ENCODE measurements at regions not wholly inside any gene's neighbourhood (a gene's known extent, or its start where the extent isn't known, plus 50 kb on each side); places are given as distances from the start of the nearest gene placed in this dataset.

- Histone ChIP-seq H4K20me1 (ENCODE audit: low read depth) (no peaks in the 10 kb centered on the region), H2AFZ (replicated peaks) (no peak overlapping the region), H3F3A (ENCODE audit: low read depth) (no peaks in the 10 kb centered on the region), H3K79me2 (ENCODE audit: low read depth) (no peaks in the 10 kb centered on the region), H3K9me3 (ENCODE audit: low read depth) (no peaks in the 10 kb centered on the region), H3K36me3 (no peaks in the 10 kb centered on the region), H3K4me1 (no peaks in the 10 kb centered on the region), H3K9ac (no peak overlapping the region), H3K27me3 (no peaks in the 10 kb centered on the region), H3K27ac (no peak overlapping the region), H3K4me2 (no peak overlapping the region), H3K4me3 (no peak overlapping the region)
- peaks cover 3% of the 10 kb centered on the region for H3K4me1 Mint-ChIP-seq
- no peak for TF ChIP-seq EZH2 (IDR thresholded peaks at IDR 0.05)
- TF ChIP-seq EZH2phosphoT487 (IDR thresholded peaks at IDR 0.05), result no peak
- TF ChIP-seq, protein P1, sequence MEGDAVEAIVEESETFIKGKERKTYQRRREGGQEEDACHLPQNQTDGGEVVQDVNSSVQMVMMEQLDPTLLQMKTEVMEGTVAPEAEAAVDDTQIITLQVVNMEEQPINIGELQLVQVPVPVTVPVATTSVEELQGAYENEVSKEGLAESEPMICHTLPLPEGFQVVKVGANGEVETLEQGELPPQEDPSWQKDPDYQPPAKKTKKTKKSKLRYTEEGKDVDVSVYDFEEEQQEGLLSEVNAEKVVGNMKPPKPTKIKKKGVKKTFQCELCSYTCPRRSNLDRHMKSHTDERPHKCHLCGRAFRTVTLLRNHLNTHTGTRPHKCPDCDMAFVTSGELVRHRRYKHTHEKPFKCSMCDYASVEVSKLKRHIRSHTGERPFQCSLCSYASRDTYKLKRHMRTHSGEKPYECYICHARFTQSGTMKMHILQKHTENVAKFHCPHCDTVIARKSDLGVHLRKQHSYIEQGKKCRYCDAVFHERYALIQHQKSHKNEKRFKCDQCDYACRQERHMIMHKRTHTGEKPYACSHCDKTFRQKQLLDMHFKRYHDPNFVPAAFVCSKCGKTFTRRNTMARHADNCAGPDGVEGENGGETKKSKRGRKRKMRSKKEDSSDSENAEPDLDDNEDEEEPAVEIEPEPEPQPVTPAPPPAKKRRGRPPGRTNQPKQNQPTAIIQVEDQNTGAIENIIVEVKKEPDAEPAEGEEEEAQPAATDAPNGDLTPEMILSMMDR (IDR thresholded peaks at IDR 0.05), result no peak
- no peak overlapping the region for H3K4me3 Mint-ChIP-seq
- H3K36me3 Mint-ChIP-seq, result no peaks in the 10 kb centered on the region
- no peaks in the 10 kb centered on the region for H3K9me3 Mint-ChIP-seq
- peaks cover 2% of the 10 kb centered on the region for H3K27me3 Mint-ChIP-seq (ENCODE audit: insufficient read depth, low read depth)
- no peak for DNase-seq (ENCODE audit: low spot score)
- no peak overlapping the region for H3K27ac Mint-ChIP-seq
Observed at GRCh38 chr13:109877809-109878208, 91.4 kb upstream of the IRS2 start.

DNA sequence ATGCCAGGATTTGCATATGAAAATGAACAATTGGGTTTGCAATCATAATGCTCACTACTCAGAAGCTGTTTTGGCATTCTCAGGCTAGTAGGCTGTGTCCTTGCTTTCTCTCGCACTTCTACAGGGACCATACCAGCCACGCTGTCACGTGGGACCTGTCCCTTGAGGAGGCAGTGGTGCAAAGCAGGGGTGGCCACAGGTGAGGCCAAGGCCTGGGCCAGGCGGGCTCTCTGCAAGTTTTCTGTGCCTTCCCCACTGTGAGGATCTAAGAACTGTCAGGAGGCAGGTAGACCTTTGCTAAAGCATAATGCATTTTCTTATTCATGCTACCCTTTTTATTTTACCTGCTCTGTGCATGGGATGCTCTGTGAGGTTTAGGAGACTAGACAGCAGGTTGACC is 89.4 kb upstream of the IRS2 start:
- no peak overlapping the region for H3K4me3 ChIP-seq
- H3K79me2 ChIP-seq (ENCODE audit: low read depth), result no peaks in the 10 kb centered on the region
- TF ChIP-seq, protein P1 (IDR thresholded peaks at IDR 0.05), result no peak
- TF ChIP-seq EZH2 (IDR thresholded peaks at IDR 0.05), result no peak
- TF ChIP-seq EZH2phosphoT487 (IDR thresholded peaks at IDR 0.05), result no peak
- Mint-ChIP-seq H3K9me3 (no peaks in the 10 kb centered on the region), H3K36me3 (no peaks in the 10 kb centered on the region), H3K27ac (no peak overlapping the region), H3K27me3 (ENCODE audit: insufficient read depth, low read depth) (no peaks in the 10 kb centered on the region), H3K4me1 (peaks cover 3% of the 10 kb centered on the region), H3K4me3 (no peak overlapping the region)
- no peaks in the 10 kb centered on the region for H3K36me3 ChIP-seq
- H3K27ac ChIP-seq, result no peak overlapping the region
- H3F3A ChIP-seq (ENCODE audit: low read depth), result no peaks in the 10 kb centered on the region
- H4K20me1 ChIP-seq (ENCODE audit: low read depth), result no peaks in the 10 kb centered on the region
- H3K9me3 ChIP-seq (ENCODE audit: low read depth), result no peaks in the 10 kb centered on the region
- H3K4me2 ChIP-seq, result no peak overlapping the region
- no peaks in the 10 kb centered on the region for H3K4me1 ChIP-seq
- no peak overlapping the region for H3K9ac ChIP-seq
- no peak for DNase-seq (ENCODE audit: low spot score)
- H2AFZ ChIP-seq (replicated peaks), result no peak overlapping the region
- H3K27me3 ChIP-seq, result no peaks in the 10 kb centered on the region

- no peak overlapping the region for H3K4me3 Mint-ChIP-seq
- Histone ChIP-seq H3K4me3 (no peak overlapping the region), H3K4me1 (no peaks in the 10 kb centered on the region), H3F3A (ENCODE audit: low read depth) (no peaks in the 10 kb centered on the region), H3K9me3 (ENCODE audit: low read depth) (no peaks in the 10 kb centered on the region), H3K4me2 (no peak overlapping the region), H4K20me1 (ENCODE audit: low read depth) (no peaks in the 10 kb centered on the region), H3K9ac (no peak overlapping the region), H3K79me2 (ENCODE audit: low read depth) (no peaks in the 10 kb centered on the region), H2AFZ (replicated peaks) (no peak overlapping the region), H3K27ac (no peak overlapping the region), H3K36me3 (no peaks in the 10 kb centered on the region), H3K27me3 (no peaks in the 10 kb centered on the region)
- H3K27ac Mint-ChIP-seq, result no peak overlapping the region
- no peaks in the 10 kb centered on the region for H3K36me3 Mint-ChIP-seq
- TF ChIP-seq EZH2phosphoT487 (IDR thresholded peaks at IDR 0.05) (no peak), EZH2 (IDR thresholded peaks at IDR 0.05) (no peak)
- TF ChIP-seq, protein P1 (IDR thresholded peaks at IDR 0.05), result no peak
- H3K27me3 Mint-ChIP-seq (ENCODE audit: insufficient read depth, low read depth), result no peaks in the 10 kb centered on the region
- DNase-seq (ENCODE audit: low spot score), result no peak
- H3K9me3 Mint-ChIP-seq, result no peaks in the 10 kb centered on the region
- H3K4me1 Mint-ChIP-seq, result no peaks in the 10 kb centered on the region
Observed at GRCh38 chr13:109874484-109875454, 88.4 kb upstream of the IRS2 start.

Measured in neural progenitor cell (in vitro differentiated cells).